Stimulated activated CD4-positive, alpha-beta T cell treated with anti-CD3 and anti-CD28 coated beads, Interleukin-12 subunit alpha, Interleukin-12 subunit beta, amount 100 ng/mL, for 24 hours (primary cell): ENCODE measurements at regions not wholly inside any gene's neighbourhood (a gene's known extent, or its start where the extent isn't known, plus 50 kb on each side); places are given as distances from the start of the nearest gene placed in this dataset.

Experiments
- DNase-seq, 2 experiments: peaks; one replicate each; pipeline ENCODE4 v3.0.0-alpha.2; 2020; ENCODE audit warnings: low read depth in 2 of 2

GRCh38 chr2:128967646-128968045 is 649.0 kb upstream of the HS6ST1 start:
- no peak for DNase-seq

- DNase-seq, result no peak
Observed at GRCh38 chr2:128969374-128969773, 650.7 kb upstream of the HS6ST1 start.

- no peak for DNase-seq
Observed at GRCh38 chr2:128970332-128971116, 651.9 kb upstream of the HS6ST1 start.

- no peak for DNase-seq
Observed at GRCh38 chr2:128973566-128973965, 654.9 kb upstream of the HS6ST1 start.

GRCh38 chr2:128978212-128978611 is 659.5 kb upstream of the HS6ST1 start:
- no peak for DNase-seq

- DNase-seq, result no peak
Observed at GRCh38 chr2:128979182-128979581, 660.5 kb upstream of the HS6ST1 start.

GRCh38 chr2:128980475-128980874 is 661.8 kb upstream of the HS6ST1 start:
- no peak for DNase-seq

- no peak for DNase-seq
Observed at GRCh38 chr2:128981353-128981752, 662.7 kb upstream of the HS6ST1 start.

GRCh38 chr2:128982001-128982400 is 663.3 kb upstream of the HS6ST1 start:
- DNase-seq, result no peak

- DNase-seq, result no peak
Observed at GRCh38 chr2:128982670-128983069, 664.0 kb upstream of the HS6ST1 start.

GRCh38 chr2:128983094-128983493 is 664.4 kb upstream of the HS6ST1 start:
- no peak for DNase-seq

- no peak for DNase-seq
Observed at GRCh38 chr2:128984081-128984480, 665.4 kb upstream of the HS6ST1 start.

GRCh38 chr2:128984855-128985254 is 666.2 kb upstream of the HS6ST1 start:
- no peak for DNase-seq

- no peak for DNase-seq
Observed at GRCh38 chr2:128986026-128986715, 667.5 kb upstream of the HS6ST1 start.

- DNase-seq, result no peak
Observed at GRCh38 chr2:128986867-128987268, 668.2 kb upstream of the HS6ST1 start.

GRCh38 chr2:128988326-128988725 is 669.7 kb upstream of the HS6ST1 start:
- DNase-seq, result no peak

GRCh38 chr2:128988967-128989366 is 670.3 kb upstream of the HS6ST1 start:
- DNase-seq, result no peak

- no peak for DNase-seq
Observed at GRCh38 chr2:128995086-128995485, 676.4 kb upstream of the HS6ST1 start.

GRCh38 chr2:128996078-128996477 is 677.4 kb upstream of the HS6ST1 start:
- no peak for DNase-seq

- DNase-seq, result no peak
Observed at GRCh38 chr2:128997166-128997866, 678.6 kb upstream of the HS6ST1 start.

GRCh38 chr2:129001926-129002325 is 683.3 kb upstream of the HS6ST1 start:
- DNase-seq, result no peak

- DNase-seq, result no peak
Observed at GRCh38 chr2:129002751-129003150, 684.1 kb upstream of the HS6ST1 start.

- DNase-seq, result no peak
Observed at GRCh38 chr2:129004485-129004884, 685.8 kb upstream of the HS6ST1 start.
